ENCODE measurements at regions not wholly inside any gene's neighbourhood (a gene's known extent, or its start where the extent isn't known, plus 50 kb on each side); places are given as distances from the start of the nearest gene placed in this dataset.

GRCh38 chr16:85448557-85449190 lies 164.4 kb upstream of the GSE1 start:
- dilution Hi-C loops (cut with MboI; ENCODE audit: extremely low pct_ligation_motif_present, low sequenced_read_pairs): no loop called here
- no peaks in the 10 kb centered on the region for H3K36me3 ChIP-seq (ENCODE audit: control insufficient read depth in 2 of 2, extremely low read depth in 1 of 2, insufficient read depth in 2 of 2, low read length in 2 of 2)
- no peaks in the 10 kb centered on the region for H3K79me2 ChIP-seq (ENCODE audit: control insufficient read depth, insufficient read depth, low read length)
- no peaks in the 10 kb centered on the region for H3K9me3 ChIP-seq (ENCODE audit: control insufficient read depth, low read depth, low read length)
- H4K20me1 ChIP-seq (ENCODE audit: control insufficient read depth, extremely low read depth, insufficient read depth, low read length): peaks cover 2% of the 10 kb centered on the region
- no peaks in the 10 kb centered on the region for H3K4me1 ChIP-seq (ENCODE audit: control insufficient read depth, extremely low read depth, insufficient read depth, low read length)
- FAIRE-seq (no peak), DNase-seq (ENCODE audit: low read depth, low spot score) (no peak)
- no peak overlapping the region for H3K27ac ChIP-seq (ENCODE audit: control insufficient read depth, insufficient read depth, low read length)
- no peak for TF ChIP-seq EZH2 (IDR thresholded peaks at IDR 0.05; ENCODE audit: low read length)
- TF ChIP-seq, protein P1, sequence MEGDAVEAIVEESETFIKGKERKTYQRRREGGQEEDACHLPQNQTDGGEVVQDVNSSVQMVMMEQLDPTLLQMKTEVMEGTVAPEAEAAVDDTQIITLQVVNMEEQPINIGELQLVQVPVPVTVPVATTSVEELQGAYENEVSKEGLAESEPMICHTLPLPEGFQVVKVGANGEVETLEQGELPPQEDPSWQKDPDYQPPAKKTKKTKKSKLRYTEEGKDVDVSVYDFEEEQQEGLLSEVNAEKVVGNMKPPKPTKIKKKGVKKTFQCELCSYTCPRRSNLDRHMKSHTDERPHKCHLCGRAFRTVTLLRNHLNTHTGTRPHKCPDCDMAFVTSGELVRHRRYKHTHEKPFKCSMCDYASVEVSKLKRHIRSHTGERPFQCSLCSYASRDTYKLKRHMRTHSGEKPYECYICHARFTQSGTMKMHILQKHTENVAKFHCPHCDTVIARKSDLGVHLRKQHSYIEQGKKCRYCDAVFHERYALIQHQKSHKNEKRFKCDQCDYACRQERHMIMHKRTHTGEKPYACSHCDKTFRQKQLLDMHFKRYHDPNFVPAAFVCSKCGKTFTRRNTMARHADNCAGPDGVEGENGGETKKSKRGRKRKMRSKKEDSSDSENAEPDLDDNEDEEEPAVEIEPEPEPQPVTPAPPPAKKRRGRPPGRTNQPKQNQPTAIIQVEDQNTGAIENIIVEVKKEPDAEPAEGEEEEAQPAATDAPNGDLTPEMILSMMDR (optimal IDR thresholded peaks at IDR 0.05 in 1 of 3, IDR thresholded peaks at IDR 0.05 in 1 of 3, conservative IDR thresholded peaks at IDR 0.05 in 1 of 3; ENCODE audit: extremely low read depth in 1 of 3, insufficient read depth in 2 of 3, low read length in 3 of 3): no peak
- H3K9me1 ChIP-seq (ENCODE audit: control insufficient read depth, extremely low read depth, insufficient read depth, low read length): no peaks in the 10 kb centered on the region
- no peak overlapping the region for H3K4me2 ChIP-seq (ENCODE audit: control insufficient read depth, extremely low read depth, insufficient read depth, low read depth, low read length)
- H3K9ac ChIP-seq (ENCODE audit: control insufficient read depth, extremely low read depth, insufficient read depth, low read length): no peak overlapping the region
- H2AFZ ChIP-seq (ENCODE audit: control insufficient read depth, low read length): no peak overlapping the region
- no peak overlapping the region for H3K4me3 ChIP-seq (ENCODE audit: control insufficient read depth in 2 of 3, extremely low read depth in 1 of 3, insufficient read depth in 2 of 3, low read depth in 1 of 3, low read length in 3 of 3)
- H3K27me3 ChIP-seq (ENCODE audit: control insufficient read depth, extremely low read depth, insufficient read depth, low read length): peaks cover 32% of the 10 kb centered on the region

DNA sequence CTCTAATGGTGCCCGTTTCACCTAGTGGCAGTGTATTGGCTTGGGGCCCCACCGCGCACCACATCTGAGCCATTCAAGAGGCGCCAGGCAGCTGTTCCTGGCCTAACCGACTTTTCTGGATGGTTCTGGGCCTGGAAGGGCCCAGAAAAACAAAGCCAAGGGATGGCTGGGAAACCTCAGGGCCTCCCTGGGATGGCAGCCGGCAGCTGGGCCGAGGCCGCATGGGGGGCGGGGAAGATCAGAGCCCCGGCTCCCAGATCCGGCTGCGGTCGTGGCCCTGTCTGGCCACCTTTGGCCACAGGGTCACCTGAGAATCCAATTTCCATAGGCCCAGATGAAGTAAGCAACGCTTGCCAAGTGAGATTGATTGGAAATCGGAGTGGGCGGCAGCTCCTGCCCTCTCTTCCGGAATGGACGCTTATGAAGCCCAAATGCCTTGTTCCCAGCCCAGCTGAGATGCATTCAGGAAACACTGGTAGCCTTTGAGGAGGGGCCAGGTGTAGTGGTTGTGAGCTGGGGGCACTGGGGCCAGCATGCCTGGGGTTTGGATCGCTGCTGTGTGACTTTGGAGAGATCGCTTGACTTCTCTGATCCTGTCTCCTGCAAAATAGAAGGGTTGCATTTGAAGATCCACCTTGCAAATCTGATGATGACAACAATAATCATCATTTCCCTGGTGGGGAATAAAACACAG lies 163.8 kb upstream of the GSE1 start:
- Histone ChIP-seq H3K4me1 (ENCODE audit: control insufficient read depth, extremely low read depth, insufficient read depth, low read length) (no peaks in the 10 kb centered on the region), H3K36me3 (ENCODE audit: control insufficient read depth in 2 of 2, extremely low read depth in 1 of 2, insufficient read depth in 2 of 2, low read length in 2 of 2) (no peaks in the 10 kb centered on the region), H4K20me1 (ENCODE audit: control insufficient read depth, extremely low read depth, insufficient read depth, low read length) (peaks cover 2% of the 10 kb centered on the region)

More for the DNA sequence above, 163.8 kb upstream of the GSE1 start:
- H3K27ac ChIP-seq (ENCODE audit: control insufficient read depth, insufficient read depth, low read length): no peak overlapping the region
- dilution Hi-C loops (cut with MboI; ENCODE audit: extremely low pct_ligation_motif_present, low sequenced_read_pairs): no loop called here
- H3K79me2 ChIP-seq (ENCODE audit: control insufficient read depth, insufficient read depth, low read length): no peaks in the 10 kb centered on the region
- FAIRE-seq: no peak
- no peak overlapping the region for H3K4me2 ChIP-seq (ENCODE audit: control insufficient read depth, extremely low read depth, insufficient read depth, low read depth, low read length)
- H3K4me3 ChIP-seq (ENCODE audit: control insufficient read depth in 2 of 3, extremely low read depth in 1 of 3, insufficient read depth in 2 of 3, low read depth in 1 of 3, low read length in 3 of 3): no peak overlapping the region
- no peak for TF ChIP-seq EZH2 (IDR thresholded peaks at IDR 0.05; ENCODE audit: low read length)
- TF ChIP-seq, protein P1 (optimal IDR thresholded peaks at IDR 0.05 in 1 of 3, IDR thresholded peaks at IDR 0.05 in 1 of 3, conservative IDR thresholded peaks at IDR 0.05 in 1 of 3; ENCODE audit: extremely low read depth in 1 of 3, insufficient read depth in 2 of 3, low read length in 3 of 3): no peak
- H3K27me3 ChIP-seq (ENCODE audit: control insufficient read depth, extremely low read depth, insufficient read depth, low read length): peaks cover 38% of the 10 kb centered on the region
- H3K9me1 ChIP-seq (ENCODE audit: control insufficient read depth, extremely low read depth, insufficient read depth, low read length): no peaks in the 10 kb centered on the region
- no peak overlapping the region for H3K9ac ChIP-seq (ENCODE audit: control insufficient read depth, extremely low read depth, insufficient read depth, low read length)
- H2AFZ ChIP-seq (ENCODE audit: control insufficient read depth, low read length): no peak overlapping the region
- no peaks in the 10 kb centered on the region for H3K9me3 ChIP-seq (ENCODE audit: control insufficient read depth, low read depth, low read length)
- no peak for DNase-seq (ENCODE audit: low read depth, low spot score)
